Activated naive CD4-positive, alpha-beta T cell treated with anti-CD3 and anti-CD28 coated beads, Interleukin-2, amount 50 U/mL, for 72 hours (primary cell): ENCODE measurements at regions not wholly inside any gene's neighbourhood (a gene's known extent, or its start where the extent isn't known, plus 50 kb on each side); places are given as distances from the start of the nearest gene placed in this dataset.
A peak's percentile ranks its signal among the peaks of the same experiment; 100 is the strongest.

Experiments used
- ATAC-seq, 2 donors: fragments of 150-1000 bp; cut with Tn5 transposase; 2 replicates each; pipeline ENCODE4 v1.10.0; 2021; ENCODE audit warnings: mild to moderate bottlenecking in 2 of 2, moderate library complexity in 2 of 2
- DNase-seq, 2 donors: peaks; one replicate each; pipeline ENCODE4 v3.0.0; 2021 to 2022; ENCODE audit warnings: low spot score in 2 of 2
- H3K27ac Mint-ChIP-seq, 2 donors: one replicate each; pipeline ENCODE4 v1.8.0; 2022; ENCODE audit warnings: mild to moderate bottlenecking in 2 of 2, mixed read lengths in 2 of 2
- H3K36me3 Mint-ChIP-seq, 2 donors: one replicate each; pipeline ENCODE4 v1.8.0; 2022; ENCODE audit warnings: mixed read lengths in 2 of 2
- H3K9me3 Mint-ChIP-seq, 2 donors: one replicate each; pipeline ENCODE4 v1.8.0; 2022; ENCODE audit warnings: mixed read lengths in 2 of 2

GRCh38 chr7:116138202-116138801 lies 72.0 kb upstream of the TES start:
- DNase-seq (no peak), ATAC-seq (peak; percentile 62 to 72)
- H3K9me3 Mint-ChIP-seq = no peaks in the 10 kb centered on the region
- H3K27ac Mint-ChIP-seq = no peak overlapping the region
- H3K36me3 Mint-ChIP-seq = no peaks in the 10 kb centered on the region

- DNase-seq (no peak), ATAC-seq (no peak)
- Mint-ChIP-seq H3K9me3 (no peaks in the 10 kb centered on the region), H3K27ac (no peak overlapping the region), H3K36me3 (no peaks in the 10 kb centered on the region)
These were observed 71.3 kb upstream of the TES start for GRCh38 chr7:116139007-116139406.

GRCh38 chr7:116139807-116140206 lies 70.5 kb upstream of the TES start:
- Mint-ChIP-seq H3K9me3 (no peaks in the 10 kb centered on the region), H3K27ac (no peak overlapping the region), H3K36me3 (no peaks in the 10 kb centered on the region)
- DNase-seq (no peak), ATAC-seq (no peak)

- H3K36me3 Mint-ChIP-seq = no peaks in the 10 kb centered on the region
- H3K27ac Mint-ChIP-seq = no peak overlapping the region
- ATAC-seq (no peak), DNase-seq (no peak)
- no peaks in the 10 kb centered on the region for H3K9me3 Mint-ChIP-seq
These were observed 68.0 kb upstream of the TES start for GRCh38 chr7:116142374-116142773.

- Mint-ChIP-seq H3K36me3 (no peaks in the 10 kb centered on the region), H3K9me3 (no peaks in the 10 kb centered on the region), H3K27ac (no peak overlapping the region)
- ATAC-seq (no peak), DNase-seq (no peak)
These were observed 67.5 kb upstream of the TES start for GRCh38 chr7:116142850-116143249.

GRCh38 chr7:116145245-116145852 lies 65.0 kb upstream of the TES start:
- Mint-ChIP-seq H3K27ac (no peak overlapping the region), H3K36me3 (no peaks in the 10 kb centered on the region), H3K9me3 (no peaks in the 10 kb centered on the region)
- ATAC-seq (peak; percentile 76 to 97), DNase-seq (peak in 1 of 2 donors; percentile 20)

- DNase-seq = no peak
- Mint-ChIP-seq H3K27ac (no peak overlapping the region), H3K36me3 (no peaks in the 10 kb centered on the region), H3K9me3 (no peaks in the 10 kb centered on the region)
- no peak for ATAC-seq
These were observed 62.2 kb upstream of the TES start for GRCh38 chr7:116148108-116148507.

GRCh38 chr7:116148626-116149025 lies 61.7 kb upstream of the TES start:
- H3K36me3 Mint-ChIP-seq = no peaks in the 10 kb centered on the region
- H3K27ac Mint-ChIP-seq = no peak overlapping the region
- H3K9me3 Mint-ChIP-seq = no peaks in the 10 kb centered on the region
- no peak for DNase-seq
- ATAC-seq = no peak

- DNase-seq (no peak), ATAC-seq (peak in 1 of 2 donors; percentile 44)
- Mint-ChIP-seq H3K9me3 (no peaks in the 10 kb centered on the region), H3K27ac (peak overlapping the region in 1 of 2 donors; percentile 11), H3K36me3 (no peaks in the 10 kb centered on the region)
These were observed 59.8 kb upstream of the TES start for GRCh38 chr7:116150588-116150987.

- Mint-ChIP-seq H3K36me3 (no peaks in the 10 kb centered on the region), H3K27ac (no peak overlapping the region), H3K9me3 (no peaks in the 10 kb centered on the region)
- DNase-seq (no peak), ATAC-seq (no peak)
These were observed 58.1 kb upstream of the TES start for GRCh38 chr7:116152276-116152675.

GRCh38 chr7:116153050-116153449 lies 57.3 kb upstream of the TES start:
- DNase-seq = no peak
- ATAC-seq = no peak
- Mint-ChIP-seq H3K36me3 (no peaks in the 10 kb centered on the region), H3K9me3 (no peaks in the 10 kb centered on the region), H3K27ac (no peak overlapping the region)

- H3K27ac Mint-ChIP-seq = no peak overlapping the region
- no peak for ATAC-seq
- H3K36me3 Mint-ChIP-seq = no peaks in the 10 kb centered on the region
- DNase-seq = no peak
- H3K9me3 Mint-ChIP-seq = no peaks in the 10 kb centered on the region
These were observed 50.6 kb upstream of the TES start for GRCh38 chr7:116159711-116160110.
